ENCODE measurements at regions not wholly inside any gene's neighbourhood (a gene's known extent, or its start where the extent isn't known, plus 50 kb on each side); places are given as distances from the start of the nearest gene placed in this dataset.

- Mint-ChIP-seq H3K9me3 (no peaks in the 10 kb centered on the region), H3K36me3 (ENCODE audit: low read depth) (no peaks in the 10 kb centered on the region), H3K4me3 (no peak overlapping the region), H3K4me1 (no peaks in the 10 kb centered on the region), H3K27me3 (peaks cover 24% of the 10 kb centered on the region), H3K27ac (no peak overlapping the region)
- DNase-seq, result no peak
- no peak for ATAC-seq
These were observed 81.5 kb upstream of the RASGRF1 start for GRCh38 chr15:79172032-79172481.

GRCh38 chr15:79171320-79172031, 80.9 kb upstream of the RASGRF1 start:
- ATAC-seq, result no peak
- Mint-ChIP-seq H3K4me1 (no peaks in the 10 kb centered on the region), H3K4me3 (no peak overlapping the region), H3K27ac (no peak overlapping the region), H3K27me3 (peaks cover 21% of the 10 kb centered on the region), H3K36me3 (ENCODE audit: low read depth) (no peaks in the 10 kb centered on the region), H3K9me3 (no peaks in the 10 kb centered on the region)
- no peak for DNase-seq

- Mint-ChIP-seq H3K9me3 (no peaks in the 10 kb centered on the region), H3K27ac (no peak overlapping the region), H3K27me3 (peaks cover 17% of the 10 kb centered on the region), H3K4me1 (no peaks in the 10 kb centered on the region), H3K36me3 (ENCODE audit: low read depth) (no peaks in the 10 kb centered on the region), H3K4me3 (no peak overlapping the region)
- ATAC-seq (no peak), DNase-seq (no peak)
These were observed 79.7 kb upstream of the RASGRF1 start for GRCh38 chr15:79170256-79170664.

GRCh38 chr15:79169526-79170133, 79.0 kb upstream of the RASGRF1 start:
- Mint-ChIP-seq H3K27me3 (peaks cover 14% of the 10 kb centered on the region), H3K4me1 (no peaks in the 10 kb centered on the region), H3K9me3 (no peaks in the 10 kb centered on the region), H3K27ac (no peak overlapping the region), H3K4me3 (no peak overlapping the region), H3K36me3 (ENCODE audit: low read depth) (no peaks in the 10 kb centered on the region)
- no peak for DNase-seq
- ATAC-seq, result no peak

- Mint-ChIP-seq H3K4me1 (no peaks in the 10 kb centered on the region), H3K9me3 (no peaks in the 10 kb centered on the region), H3K27me3 (peaks cover 14% of the 10 kb centered on the region), H3K36me3 (ENCODE audit: low read depth) (no peaks in the 10 kb centered on the region), H3K27ac (no peak overlapping the region), H3K4me3 (no peak overlapping the region)
- no peak for ATAC-seq
- no peak for DNase-seq
These were observed 78.4 kb upstream of the RASGRF1 start for GRCh38 chr15:79168922-79169456.

GRCh38 chr15:79167776-79168175, 77.2 kb upstream of the RASGRF1 start:
- no peak overlapping the region for H3K27ac Mint-ChIP-seq
- H3K4me3 Mint-ChIP-seq, result no peak overlapping the region
- H3K36me3 Mint-ChIP-seq (ENCODE audit: low read depth), result no peaks in the 10 kb centered on the region
- H3K9me3 Mint-ChIP-seq, result no peaks in the 10 kb centered on the region
- no peaks in the 10 kb centered on the region for H3K4me1 Mint-ChIP-seq
- DNase-seq (no peak), ATAC-seq (no peak)
- H3K27me3 Mint-ChIP-seq, result peaks cover 10% of the 10 kb centered on the region

- Mint-ChIP-seq H3K27me3 (peaks cover 7% of the 10 kb centered on the region), H3K27ac (no peak overlapping the region), H3K9me3 (no peaks in the 10 kb centered on the region), H3K36me3 (ENCODE audit: low read depth) (no peaks in the 10 kb centered on the region), H3K4me3 (no peak overlapping the region), H3K4me1 (no peaks in the 10 kb centered on the region)
- no peak for DNase-seq
- no peak for ATAC-seq
These were observed 75.9 kb upstream of the RASGRF1 start for GRCh38 chr15:79166311-79166955.

- Mint-ChIP-seq H3K27ac (no peak overlapping the region), H3K9me3 (no peaks in the 10 kb centered on the region), H3K27me3 (peaks cover 3% of the 10 kb centered on the region), H3K4me3 (no peak overlapping the region), H3K4me1 (no peaks in the 10 kb centered on the region), H3K36me3 (ENCODE audit: low read depth) (no peaks in the 10 kb centered on the region)
- ATAC-seq, result no peak
- no peak for DNase-seq
These were observed 73.9 kb upstream of the RASGRF1 start for GRCh38 chr15:79164465-79164864.

GRCh38 chr15:79164043-79164442, 73.5 kb upstream of the RASGRF1 start:
- H3K4me1 Mint-ChIP-seq, result no peaks in the 10 kb centered on the region
- no peaks in the 10 kb centered on the region for H3K9me3 Mint-ChIP-seq

GRCh38 chr15:79163395-79163794, 72.8 kb upstream of the RASGRF1 start:
- no peak for ATAC-seq
- no peak overlapping the region for H3K4me3 Mint-ChIP-seq

More at GRCh38 chr15:79164043-79164442, 73.5 kb upstream of the RASGRF1 start:
- Mint-ChIP-seq H3K36me3 (ENCODE audit: low read depth) (no peaks in the 10 kb centered on the region), H3K4me3 (no peak overlapping the region), H3K27ac (no peak overlapping the region), H3K27me3 (peaks cover 3% of the 10 kb centered on the region)
- ATAC-seq, result no peak
- DNase-seq, result no peak

GRCh38 chr15:79161837-79162508, 71.4 kb upstream of the RASGRF1 start:
- no peak overlapping the region for H3K27ac Mint-ChIP-seq
- no peak for DNase-seq
- no peak for ATAC-seq
- no peaks in the 10 kb centered on the region for H3K27me3 Mint-ChIP-seq
- H3K36me3 Mint-ChIP-seq (ENCODE audit: low read depth), result no peaks in the 10 kb centered on the region
- H3K4me3 Mint-ChIP-seq, result no peak overlapping the region
- H3K4me1 Mint-ChIP-seq, result no peaks in the 10 kb centered on the region
- no peaks in the 10 kb centered on the region for H3K9me3 Mint-ChIP-seq

More at GRCh38 chr15:79163395-79163794, 72.8 kb upstream of the RASGRF1 start:
- DNase-seq, result no peak
- H3K36me3 Mint-ChIP-seq (ENCODE audit: low read depth), result no peaks in the 10 kb centered on the region
- H3K27me3 Mint-ChIP-seq, result peaks cover 3% of the 10 kb centered on the region
- no peaks in the 10 kb centered on the region for H3K9me3 Mint-ChIP-seq
- no peaks in the 10 kb centered on the region for H3K4me1 Mint-ChIP-seq
- H3K27ac Mint-ChIP-seq, result no peak overlapping the region

GRCh38 chr15:79160211-79160610, 69.6 kb upstream of the RASGRF1 start:
- ATAC-seq (no peak), DNase-seq (no peak)
- Mint-ChIP-seq H3K36me3 (ENCODE audit: low read depth) (no peaks in the 10 kb centered on the region), H3K27ac (no peak overlapping the region), H3K9me3 (no peaks in the 10 kb centered on the region), H3K4me1 (no peaks in the 10 kb centered on the region), H3K4me3 (no peak overlapping the region), H3K27me3 (peaks cover 2% of the 10 kb centered on the region)

- peaks cover 5% of the 10 kb centered on the region for H3K27me3 Mint-ChIP-seq
- DNase-seq (no peak), ATAC-seq (peak; percentile 38)
- H3K27ac Mint-ChIP-seq, result no peak overlapping the region
- no peaks in the 10 kb centered on the region for H3K9me3 Mint-ChIP-seq
- H3K4me3 Mint-ChIP-seq, result no peak overlapping the region
- no peaks in the 10 kb centered on the region for H3K36me3 Mint-ChIP-seq (ENCODE audit: low read depth)
- H3K4me1 Mint-ChIP-seq, result no peaks in the 10 kb centered on the region
These were observed 67.3 kb upstream of the RASGRF1 start for GRCh38 chr15:79157631-79158592.
